Panc1 (cell line): ENCODE measurements at regions not wholly inside any gene's neighbourhood (a gene's known extent, or its start where the extent isn't known, plus 50 kb on each side); places are given as distances from the start of the nearest gene placed in this dataset.

Experiments
- ATAC-seq: fragments of 200-7000 bp; cut with Tn5 transposase; 2 replicates; pipeline ENCODE4 v1.9.1; 2020; ENCODE audit warnings: mild to moderate bottlenecking, moderate library complexity
- BruUV-seq: library from RNA; stranded (reverse); fragments of 400-500 nt; replicated peaks from 2 replicates; lab custom pipeline; 2021; lab: Mats Ljungman, UMichigan
- CTCF ChIA-PET: fragments of 300-600 bp; sonication (Branson Sonifier 250); formaldehyde crosslinking; loops from one replicate; lab custom pipeline; 2022; ENCODE audit warnings: antibody characterized with exemption; lab: Charles Lee
- POLR2A ChIA-PET: fragments of 300-600 bp; sonication (Branson Sonifier 250); formaldehyde crosslinking; loops from one replicate; lab custom pipeline; 2022; ENCODE audit warnings: antibody characterized with exemption; lab: Charles Lee
- DNase-seq: peaks from one replicate; pipeline ENCODE4 v3.0.0-alpha.2; 2010; ENCODE audit warnings: low read depth, low spot score
- H3K27ac ChIP-seq: 2 replicates; pipeline ENCODE4 v1.5.1; 2011; ENCODE audit warnings: mild to moderate bottlenecking, low read length, inconsistent platforms
- H3K27me3 ChIP-seq: fragments of 200-500 bp; sonication (Bioruptor generic); 2 replicates; pipeline ENCODE4 v1.6.0; 2014; ENCODE audit warnings: low read length, inconsistent platforms; ENCODE audit not compliant: control insufficient read depth, insufficient read depth
- H3K36me3 ChIP-seq: fragments of 200-500 bp; sonication (Bioruptor generic); 2 replicates; pipeline ENCODE4 v1.5.1; 2014; ENCODE audit warnings: inconsistent platforms, mild to moderate bottlenecking, low read length, moderate library complexity; ENCODE audit not compliant: control insufficient read depth, insufficient read depth
- H3K4me1 ChIP-seq: 2 replicates; pipeline ENCODE4 v1.5.1; 2011; ENCODE audit warnings: inconsistent platforms, mild to moderate bottlenecking, low read length, moderate library complexity; ENCODE audit not compliant: control insufficient read depth, insufficient read depth
- H3K4me3 ChIP-seq, 2 experiments: 2 replicates each; pipeline ENCODE4 v1.5.1; 2011 to 2012; ENCODE audit warnings: low read depth in 2 of 2, low read length in 2 of 2, mild to moderate bottlenecking in 2 of 2, inconsistent platforms in 1 of 2, moderate library complexity in 1 of 2
- H3K9me3 ChIP-seq: fragments of 200-500 bp; sonication (Bioruptor generic); 2 replicates; pipeline ENCODE4 v1.5.1; 2014; ENCODE audit warnings: low read depth, mild to moderate bottlenecking, inconsistent platforms, low read length, moderate library complexity; ENCODE audit not compliant: control insufficient read depth, insufficient read depth
- CTCF ChIP-seq: fragments of 450-650 bp; IDR thresholded peaks from 2 replicates; pipeline ENCODE4 v1.5.1; 2017; ENCODE audit warnings: mild to moderate bottlenecking
- POLR2AphosphoS5 ChIP-seq: IDR thresholded peaks from 2 replicates; pipeline ENCODE4 v1.6.1; 2012; ENCODE audit warnings: mild to moderate bottlenecking, low read depth, low read length, moderate library complexity
- REST ChIP-seq, 2 experiments: IDR thresholded peaks; 2 replicates each; pipeline ENCODE4 v1.6.1; 2011 to 2012; ENCODE audit warnings: low read depth in 2 of 2, control low read depth in 1 of 2, low read length in 1 of 2, mild to moderate bottlenecking in 1 of 2, moderate library complexity in 1 of 2; ENCODE audit not compliant: insufficient read depth in 1 of 2
- SIN3A ChIP-seq: IDR thresholded peaks from 2 replicates; pipeline ENCODE4 v1.6.1; 2012; ENCODE audit warnings: low read depth, mild to moderate bottlenecking, low read length, moderate library complexity, borderline replicate concordance; ENCODE audit not compliant: insufficient read depth
- TCF7L2 ChIP-seq: IDR thresholded peaks from 2 replicates; pipeline ENCODE4 v1.6.1; 2011; ENCODE audit warnings: mild to moderate bottlenecking, low read depth, low read length, inconsistent platforms
- in situ Hi-C: cut with HindIII; loops from 2 replicates; pipeline ENCODE4 v1.10.0; 2016; ENCODE audit warnings: low sequenced_read_pairs, low pct_unique_long_range_greater_than_20kb
- intact Hi-C: fragments of 100-400 bp; cut with micrococcal nuclease; formaldehyde crosslinking; loops from one replicate; pipeline ENCODE4 v1.10.0; 2022; ENCODE audit not compliant: unreplicated experiment

GRCh38 chr18:64695851-64696553 lies 547.1 kb upstream of the LINC00305 start:
- no peak for ATAC-seq
- no peaks in the 10 kb centered on the region for H3K36me3 ChIP-seq
- in situ Hi-C loops (no loop called here), intact Hi-C loops (no loop called here)
- POLR2A ChIA-PET, result no interaction called here
- no peak for DNase-seq
- H3K27ac ChIP-seq, result no peak overlapping the region
- no TSS peak for BruUV-seq
- CTCF ChIA-PET, result no interaction called here
- TF ChIP-seq REST (IDR thresholded peaks at IDR 0.05; ENCODE audit: insufficient read depth in 1 of 2, low read depth in 2 of 2, low read length in 1 of 2), result no peak
- no peak for TF ChIP-seq CTCF
- no peak for TF ChIP-seq POLR2AphosphoS5
- no peak for TF ChIP-seq TCF7L2
- TF ChIP-seq SIN3A, result no peak
- no peak overlapping the region for H3K4me3 ChIP-seq
- H3K4me1 ChIP-seq, result no peaks in the 10 kb centered on the region
- H3K27me3 ChIP-seq, result no peaks in the 10 kb centered on the region
- no peaks in the 10 kb centered on the region for H3K9me3 ChIP-seq

- ATAC-seq (no peak), DNase-seq (no peak)
- no peaks in the 10 kb centered on the region for H3K4me1 ChIP-seq
- no peaks in the 10 kb centered on the region for H3K27me3 ChIP-seq
- no peaks in the 10 kb centered on the region for H3K36me3 ChIP-seq
- TF ChIP-seq TCF7L2 (no peak), CTCF (no peak), POLR2AphosphoS5 (no peak), REST (IDR thresholded peaks at IDR 0.05; ENCODE audit: insufficient read depth in 1 of 2, low read depth in 2 of 2, low read length in 1 of 2) (no peak), SIN3A (no peak)
- no peak overlapping the region for H3K4me3 ChIP-seq
- CTCF ChIA-PET, result no interaction called here
- POLR2A ChIA-PET, result no interaction called here
- no peaks in the 10 kb centered on the region for H3K9me3 ChIP-seq
- intact Hi-C loops, result no loop called here
- in situ Hi-C loops, result no loop called here
- H3K27ac ChIP-seq, result no peak overlapping the region
- no TSS peak for BruUV-seq
Measured at GRCh38 chr18:64693766-64694165, 544.9 kb upstream of the LINC00305 start.
